NB4 (cell line): ENCODE measurements at regions not wholly inside any gene's neighbourhood (a gene's known extent, or its start where the extent isn't known, plus 50 kb on each side); places are given as distances from the start of the nearest gene placed in this dataset.

Experiments used
- CTCF ChIP-seq: IDR thresholded peaks from one replicate; pipeline ENCODE4 v1.5.1; 2012; ENCODE audit warnings: low read depth, low read length
- MYC ChIP-seq: IDR thresholded peaks from 2 replicates; pipeline ENCODE4 v1.6.1; 2011; ENCODE audit warnings: low read depth, low read length
- POLR2A ChIP-seq: IDR thresholded peaks from 2 replicates; pipeline ENCODE4 v1.6.1; 2011; ENCODE audit warnings: mild to moderate bottlenecking; ENCODE audit not compliant: insufficient read length; ENCODE audit errors: extremely low read depth

- TF ChIP-seq CTCF (no peak), MYC (no peak), POLR2A (no peak)
Observed at GRCh38 chr10:44198780-44199097, 186.2 kb downstream of the CXCL12 start.
